Thoracic aorta (tissue), 2 donors: ENCODE measurements at regions not wholly inside any gene's neighbourhood (a gene's known extent, or its start where the extent isn't known, plus 50 kb on each side); places are given as distances from the start of the nearest gene placed in this dataset.

Experiments used
- ATAC-seq: fragments of 150-250 bp; one replicate; pipeline ENCODE4 v1.8.0; 2017; ENCODE audit warnings: low read depth; ENCODE audit not compliant: insufficient number of reproducible peaks, low FRiP score
- DNase-seq: peaks from one replicate; pipeline ENCODE4 v3.0.0-alpha.2; 2020; ENCODE audit warnings: low spot score
- H3K27ac ChIP-seq, 2 donors: fragments of 200-600 bp; sonication (generic); 1 replicate in 1 of 2; 2 replicates in 1 of 2; pipeline ENCODE4 v1.5.1; 2016; ENCODE audit warnings: mild to moderate bottlenecking in 2 of 2, moderate library complexity in 2 of 2
- H3K27me3 ChIP-seq: fragments of 200-600 bp; sonication (generic); replicated peaks from 2 replicates; pipeline ENCODE4 v1.6.0; 2016; ENCODE audit warnings: mild to moderate bottlenecking; ENCODE audit not compliant: insufficient read depth
- H3K36me3 ChIP-seq: fragments of 200-600 bp; sonication (generic); one replicate; pipeline ENCODE4 v1.5.1; 2016
- H3K4me1 ChIP-seq, 2 donors: fragments of 200-600 bp; sonication (generic); 1 replicate in 1 of 2; 2 replicates in 1 of 2; pipeline versions ENCODE4 v1.5.1 to v1.6.0; 2016; ENCODE audit warnings: low read depth in 2 of 2, mild to moderate bottlenecking in 1 of 2; ENCODE audit not compliant: control insufficient read depth in 1 of 2
- H3K4me3 ChIP-seq: fragments of 200-600 bp; sonication (generic); 2 replicates; pipeline ENCODE4 v1.5.1; 2016; ENCODE audit warnings: mild to moderate bottlenecking
- H3K9me3 ChIP-seq: fragments of 200-600 bp; sonication (generic); 2 replicates; pipeline ENCODE4 v1.5.1; 2016
- TF ChIP-seq, protein P1 (sequence below): fragments of 200-600 bp; sonication (generic); IDR thresholded peaks from one replicate; pipeline ENCODE4 v1.5.1; 2019; ENCODE audit warnings: antibody characterized with exemption

DNA sequence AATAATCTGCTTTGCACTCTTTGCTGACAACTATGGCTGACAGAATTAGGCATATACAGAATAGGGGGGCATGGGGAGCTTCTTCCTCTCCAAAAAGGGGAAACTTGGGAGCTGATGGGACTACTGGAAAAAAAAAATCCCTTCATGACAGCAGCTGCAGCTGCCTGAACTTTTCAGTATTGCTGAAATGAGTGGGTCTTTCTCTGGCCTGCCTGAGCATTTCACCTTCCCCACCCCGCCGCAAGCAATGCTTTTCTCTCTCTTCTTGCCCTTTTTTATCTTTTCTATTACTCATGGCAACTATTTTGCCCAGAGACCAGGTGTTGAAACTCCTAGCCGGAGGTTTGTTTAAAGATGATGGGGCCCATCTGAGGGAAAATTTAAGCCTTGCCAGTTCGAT is 244.9 kb downstream of the SEMA3D start:
- ATAC-seq (no peak), DNase-seq (no peak)
- Histone ChIP-seq H3K36me3 (no peaks in the 10 kb centered on the region), H3K4me3 (no peak overlapping the region), H3K27me3 (no peaks in the 10 kb centered on the region), H3K4me1 (peaks cover 0 to 8% of the 10 kb centered on the region in 2 donors), H3K27ac (no peak overlapping the region), H3K9me3 (no peaks in the 10 kb centered on the region)
- TF ChIP-seq, protein P1, sequence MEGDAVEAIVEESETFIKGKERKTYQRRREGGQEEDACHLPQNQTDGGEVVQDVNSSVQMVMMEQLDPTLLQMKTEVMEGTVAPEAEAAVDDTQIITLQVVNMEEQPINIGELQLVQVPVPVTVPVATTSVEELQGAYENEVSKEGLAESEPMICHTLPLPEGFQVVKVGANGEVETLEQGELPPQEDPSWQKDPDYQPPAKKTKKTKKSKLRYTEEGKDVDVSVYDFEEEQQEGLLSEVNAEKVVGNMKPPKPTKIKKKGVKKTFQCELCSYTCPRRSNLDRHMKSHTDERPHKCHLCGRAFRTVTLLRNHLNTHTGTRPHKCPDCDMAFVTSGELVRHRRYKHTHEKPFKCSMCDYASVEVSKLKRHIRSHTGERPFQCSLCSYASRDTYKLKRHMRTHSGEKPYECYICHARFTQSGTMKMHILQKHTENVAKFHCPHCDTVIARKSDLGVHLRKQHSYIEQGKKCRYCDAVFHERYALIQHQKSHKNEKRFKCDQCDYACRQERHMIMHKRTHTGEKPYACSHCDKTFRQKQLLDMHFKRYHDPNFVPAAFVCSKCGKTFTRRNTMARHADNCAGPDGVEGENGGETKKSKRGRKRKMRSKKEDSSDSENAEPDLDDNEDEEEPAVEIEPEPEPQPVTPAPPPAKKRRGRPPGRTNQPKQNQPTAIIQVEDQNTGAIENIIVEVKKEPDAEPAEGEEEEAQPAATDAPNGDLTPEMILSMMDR: no peak

DNA sequence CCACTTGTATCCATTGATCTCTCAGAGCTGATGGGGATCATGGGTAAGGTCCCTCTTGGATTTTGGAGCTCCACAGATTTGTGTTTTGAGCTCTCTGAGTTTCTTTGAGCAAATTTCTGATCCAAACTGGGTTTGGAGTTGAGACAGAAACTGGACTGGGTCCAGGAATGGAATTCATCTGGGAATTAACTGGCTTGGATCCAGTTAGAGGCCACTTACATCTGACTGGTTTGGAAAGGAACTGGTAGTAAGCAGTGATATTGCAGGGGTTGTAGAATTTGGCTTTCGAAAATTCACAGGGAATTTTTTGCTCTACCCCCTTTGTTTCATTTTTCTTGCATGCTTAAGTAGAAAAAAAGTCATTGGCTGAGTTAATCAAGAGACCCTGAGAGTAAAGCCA is 245.6 kb downstream of the SEMA3D start:
- Histone ChIP-seq H3K4me1 (peaks cover 0 to 8% of the 10 kb centered on the region in 2 donors), H3K27me3 (no peaks in the 10 kb centered on the region), H3K36me3 (no peaks in the 10 kb centered on the region), H3K9me3 (no peaks in the 10 kb centered on the region), H3K4me3 (no peak overlapping the region), H3K27ac (no peak overlapping the region)
- TF ChIP-seq, protein P1: no peak
- DNase-seq (no peak), ATAC-seq (no peak)

DNA sequence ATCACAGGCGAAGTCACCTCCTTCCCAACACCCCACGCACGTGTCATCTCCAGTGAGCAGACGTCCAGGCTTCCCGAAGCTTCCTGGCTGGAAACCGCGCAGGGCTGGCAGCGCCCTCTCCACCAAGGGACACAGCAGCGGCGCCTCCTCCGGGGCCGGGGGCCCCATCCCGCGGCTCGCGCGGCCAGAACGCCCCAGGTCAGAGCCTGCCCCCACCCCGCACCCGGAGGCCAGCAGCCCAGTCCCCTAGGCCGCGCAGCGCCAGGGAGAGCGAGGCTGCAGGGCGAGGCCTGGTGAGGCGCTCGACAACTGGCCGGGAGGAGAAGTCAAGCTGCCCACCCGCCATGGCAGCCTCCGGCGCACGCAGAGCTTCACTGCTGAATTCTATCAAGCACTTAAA is 247.0 kb downstream of the SEMA3D start:
- H3K9me3 ChIP-seq: no peaks in the 10 kb centered on the region
- no peak overlapping the region for H3K4me3 ChIP-seq
- H3K27me3 ChIP-seq: no peaks in the 10 kb centered on the region
- H3K27ac ChIP-seq: no peak overlapping the region
- TF ChIP-seq, protein P1: no peak
- H3K36me3 ChIP-seq: no peaks in the 10 kb centered on the region
- ATAC-seq: no peak
- no peak for DNase-seq
- peaks cover 0 to 8% of the 10 kb centered on the region in 2 donors for H3K4me1 ChIP-seq

DNA sequence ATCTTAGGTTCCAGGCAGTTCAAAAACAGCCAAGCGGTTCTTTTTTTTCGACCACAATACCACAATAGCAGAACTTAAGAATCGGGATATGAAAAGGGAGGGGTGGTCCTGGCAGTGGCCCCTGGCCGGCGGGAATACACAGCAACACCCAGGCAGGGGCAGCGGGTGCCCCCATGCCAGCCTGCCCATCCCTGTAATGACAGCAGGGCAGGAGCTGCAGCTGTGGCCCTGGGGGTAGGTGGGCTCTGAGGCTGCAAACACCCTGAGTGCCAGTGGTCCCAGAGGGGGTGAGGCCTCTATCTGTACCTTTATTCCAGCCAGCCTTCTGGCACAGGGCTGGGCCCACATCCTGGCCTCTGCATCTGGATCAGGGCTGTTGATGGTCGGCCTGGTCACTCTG is 247.4 kb downstream of the SEMA3D start:
- H3K4me3 ChIP-seq: no peak overlapping the region
- DNase-seq: no peak
- no peaks in the 10 kb centered on the region for H3K36me3 ChIP-seq
- no peaks in the 10 kb centered on the region for H3K27me3 ChIP-seq
- ATAC-seq: no peak
- no peaks in the 10 kb centered on the region for H3K9me3 ChIP-seq
- H3K4me1 ChIP-seq: peaks cover 0 to 8% of the 10 kb centered on the region in 2 donors
- H3K27ac ChIP-seq: no peak overlapping the region
- TF ChIP-seq, protein P1: no peak

DNA sequence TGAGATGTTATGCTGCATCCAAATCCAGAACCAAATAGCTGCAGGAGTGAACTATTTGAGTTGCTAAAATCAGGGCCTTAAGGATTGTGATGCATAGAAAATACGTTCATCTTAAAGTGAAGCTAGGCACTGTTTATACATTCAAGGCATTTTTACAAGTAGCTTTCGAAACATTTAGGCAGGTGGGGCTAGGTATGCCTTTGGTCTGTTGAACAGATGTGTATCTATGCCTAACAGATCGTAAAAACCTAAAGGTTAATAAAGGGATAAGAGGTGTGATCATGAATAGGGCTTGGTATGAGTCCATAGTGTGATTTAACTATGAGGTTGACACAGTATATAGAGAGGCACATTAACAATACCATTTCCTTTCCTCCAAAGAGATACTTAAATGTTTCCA is 262.5 kb downstream of the SEMA3D start:
- no peaks in the 10 kb centered on the region for H3K36me3 ChIP-seq
- H3K27ac ChIP-seq: no peak overlapping the region
- DNase-seq (no peak), ATAC-seq (no peak)
- TF ChIP-seq, protein P1: no peak
- no peaks in the 10 kb centered on the region for H3K27me3 ChIP-seq
- no peaks in the 10 kb centered on the region for H3K4me1 ChIP-seq
- no peaks in the 10 kb centered on the region for H3K9me3 ChIP-seq
- H3K4me3 ChIP-seq: no peak overlapping the region
